AG09309 (cell line): ENCODE measurements at regions not wholly inside any gene's neighbourhood (a gene's known extent, or its start where the extent isn't known, plus 50 kb on each side); places are given as distances from the start of the nearest gene placed in this dataset.

Experiments
- DNase-seq: peaks from one replicate; pipeline ENCODE4 v3.0.0-alpha.2; 2010; ENCODE audit warnings: low read depth
- H3K4me3 ChIP-seq: 2 replicates; pipeline ENCODE4 v1.5.1; 2011; ENCODE audit warnings: mild to moderate bottlenecking, low read depth, low read length, moderate library complexity; ENCODE audit not compliant: control insufficient read depth
- CTCF ChIP-seq: IDR thresholded peaks from 2 replicates; pipeline ENCODE4 v1.5.1; 2011; ENCODE audit warnings: mild to moderate bottlenecking, low read depth, low read length, inconsistent platforms; ENCODE audit not compliant: insufficient read depth, control insufficient read depth; ENCODE audit errors: missing control alignments

DNA sequence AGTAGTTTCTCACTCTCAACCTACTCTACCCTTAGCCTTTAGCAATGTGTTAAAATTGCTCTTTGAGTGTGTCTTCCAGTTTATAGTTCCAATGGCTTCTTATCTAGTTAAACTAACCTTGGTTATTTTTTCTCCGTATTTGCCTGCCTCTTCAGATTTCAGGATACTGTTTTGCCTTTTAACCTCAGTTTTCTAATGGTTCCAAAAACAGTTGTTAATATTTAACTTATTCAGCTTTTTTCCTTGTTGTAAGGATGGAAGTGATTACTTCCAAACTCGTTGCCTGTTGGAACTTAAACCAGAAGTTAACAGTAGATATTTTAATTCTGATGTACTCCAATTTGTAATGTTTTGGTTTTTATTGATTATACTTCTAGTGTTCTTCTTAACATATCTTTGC is 1574.9 kb downstream of the HACE1 start:
- no peak for TF ChIP-seq CTCF
- H3K4me3 ChIP-seq = no peak overlapping the region
- DNase-seq = no peak

DNA sequence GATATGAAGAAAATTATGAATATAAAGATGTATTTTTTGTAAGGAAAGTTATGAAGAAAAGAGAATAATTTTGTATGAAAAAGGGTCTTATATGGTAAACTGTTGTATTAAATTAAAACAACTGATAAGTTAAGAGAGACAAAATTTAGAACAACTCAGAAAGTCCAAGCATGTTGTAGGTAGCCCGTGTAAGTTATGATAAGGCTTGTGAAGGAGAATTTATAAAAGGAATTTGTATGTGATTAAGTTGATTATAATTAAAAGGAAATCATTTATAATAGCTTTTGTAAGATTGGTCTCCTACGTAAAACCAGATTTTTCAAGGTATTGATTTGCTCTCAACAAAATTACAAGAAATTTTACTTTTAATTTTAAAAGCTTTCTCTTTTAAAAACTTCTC is 1579.3 kb downstream of the HACE1 start:
- TF ChIP-seq CTCF = no peak
- no peak for DNase-seq
- no peak overlapping the region for H3K4me3 ChIP-seq

GRCh38 chr6:103277936-103278335 is 1581.8 kb downstream of the HACE1 start:
- TF ChIP-seq CTCF = no peak
- DNase-seq = no peak
- H3K4me3 ChIP-seq = no peak overlapping the region

DNA sequence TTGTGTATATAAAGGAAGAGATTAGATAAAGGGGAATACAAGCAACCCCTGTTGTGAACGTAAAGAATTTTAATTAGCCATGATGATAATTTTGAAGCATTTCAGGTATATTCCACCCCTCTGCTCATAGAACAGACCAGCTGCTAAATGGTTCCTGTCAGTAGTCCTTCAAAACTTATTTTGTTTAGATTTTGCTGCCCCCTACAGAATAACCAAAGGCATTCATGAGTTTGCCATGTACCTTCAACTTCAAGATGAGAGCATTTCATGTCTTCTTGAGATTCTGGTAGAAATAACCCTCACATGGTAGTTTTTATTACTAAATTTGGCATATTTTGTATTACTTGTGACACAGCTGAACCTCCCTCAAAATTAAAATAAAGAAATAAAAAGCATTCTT is 1586.7 kb downstream of the HACE1 start:
- no peak overlapping the region for H3K4me3 ChIP-seq
- no peak for DNase-seq
- TF ChIP-seq CTCF = no peak

- no peak for DNase-seq
- H3K4me3 ChIP-seq = no peak overlapping the region
- no peak for TF ChIP-seq CTCF
Observed at GRCh38 chr6:103269581-103269980, 1590.1 kb downstream of the HACE1 start.

GRCh38 chr6:103268335-103268734 is 1591.4 kb downstream of the HACE1 start:
- no peak for TF ChIP-seq CTCF
- no peak for DNase-seq
- no peak overlapping the region for H3K4me3 ChIP-seq

DNA sequence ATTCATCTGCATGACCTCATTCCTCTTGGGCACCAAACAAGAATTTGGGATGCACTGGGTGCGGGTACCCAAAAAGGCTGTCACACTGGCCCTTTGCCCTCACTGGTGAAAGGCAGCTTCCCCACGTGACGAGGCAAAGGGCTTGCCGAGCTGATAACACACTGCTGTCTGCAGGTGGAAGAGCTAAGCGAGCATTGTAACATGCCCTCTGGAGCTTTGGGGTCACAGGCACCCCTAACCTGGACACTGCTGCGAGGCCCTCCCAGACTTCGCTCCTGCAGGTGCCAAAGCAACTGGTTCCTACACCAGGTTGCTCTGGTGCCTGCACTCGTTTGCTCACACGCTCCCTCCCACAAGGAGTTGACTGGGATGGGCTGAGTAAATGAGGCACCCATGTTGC is 1595.7 kb downstream of the HACE1 start:
- no peak for DNase-seq
- H3K4me3 ChIP-seq = no peak overlapping the region
- no peak for TF ChIP-seq CTCF
